Endothelial cell of umbilical vein (primary cell): ENCODE measurements at regions not wholly inside any gene's neighbourhood (a gene's known extent, or its start where the extent isn't known, plus 50 kb on each side); places are given as distances from the start of the nearest gene placed in this dataset.

ENCODE experiments used
- BruUV-seq: library from RNA; stranded (reverse); fragments of 400-500 nt; replicated peaks from 2 replicates; lab custom pipeline; 2021; lab: Mats Ljungman, UMichigan
- CTCF ChIA-PET: fragments of 300-600, 350-600 bp; sonication (Branson Sonifier 250); formaldehyde crosslinking; loops from one replicate; lab custom pipeline; 2021; ENCODE audit warnings: antibody characterized with exemption, inconsistent platforms; lab: Charles Lee
- POLR2A ChIA-PET: fragments of 300-600, 350-600 bp; sonication (Branson Sonifier 250); formaldehyde crosslinking; loops from one replicate; lab custom pipeline; 2021; ENCODE audit warnings: antibody characterized with exemption, inconsistent platforms; lab: Charles Lee
- DNase-seq: peaks from one replicate; pipeline ENCODE4 v3.0.0-alpha.2; 2011; ENCODE audit warnings: low read depth, low spot score
- FAIRE-seq: peaks from 2 replicates; lab custom pipeline; 2011; peaks lifted over from hg19 to GRCh38; lab: Jason Lieb, UNC
- H2AFZ ChIP-seq: 2 replicates; pipeline ENCODE4 v1.6.0; 2012; ENCODE audit warnings: low read depth, low read length, control low read depth, inconsistent platforms
- H3K27ac ChIP-seq: 2 replicates; pipeline ENCODE4 v1.5.1; 2011; ENCODE audit warnings: low read depth, mild to moderate bottlenecking, control low read depth, low read length, moderate library complexity; ENCODE audit not compliant: insufficient read depth
- H3K27me3 ChIP-seq, 2 experiments: 2 replicates each; pipeline versions ENCODE4 v1.6.0 to v1.6.1; 2011; ENCODE audit warnings: low read length in 2 of 2, mixed read lengths in 1 of 2; ENCODE audit not compliant: control insufficient read depth in 2 of 2, insufficient read depth in 2 of 2
- H3K36me3 ChIP-seq, 2 experiments: 2 replicates in 1 of 2; 3 replicates in 1 of 2; pipeline ENCODE4 v1.5.1; 2011; ENCODE audit warnings: low read length in 2 of 2, mild to moderate bottlenecking in 1 of 2, moderate library complexity in 1 of 2; ENCODE audit not compliant: control insufficient read depth in 2 of 2, insufficient read depth in 2 of 2; ENCODE audit errors: extremely low read depth in 1 of 2
- H3K4me1 ChIP-seq: 3 replicates; pipeline ENCODE4 v1.5.1; 2011; ENCODE audit warnings: mild to moderate bottlenecking, low read length; ENCODE audit not compliant: control insufficient read depth, insufficient read depth; ENCODE audit errors: extremely low read depth
- H3K4me2 ChIP-seq: 2 replicates; pipeline ENCODE4 v1.6.1; 2011; ENCODE audit warnings: low read length, control low read depth, mixed read lengths; ENCODE audit not compliant: insufficient read depth
- H3K4me3 ChIP-seq, 3 experiments: fragments of 200-600 bp in 1 of 3; sonication (generic), shearing (Covaris generic) in 1 of 3; replicated peaks in 1 of 3; 2 replicates each; pipeline ENCODE4 v1.5.1; 2011 to 2016; ENCODE audit warnings: control low read depth in 3 of 3, low read length in 3 of 3, mild to moderate bottlenecking in 2 of 3, inconsistent platforms in 1 of 3, low read depth in 1 of 3, moderate library complexity in 1 of 3; ENCODE audit not compliant: insufficient read depth in 1 of 3
- H3K79me2 ChIP-seq: 2 replicates; pipeline ENCODE4 v1.6.0; 2012; ENCODE audit warnings: low read length, inconsistent platforms; ENCODE audit not compliant: control insufficient read depth, insufficient read depth
- H3K9ac ChIP-seq: replicated peaks from 2 replicates; pipeline ENCODE3; 2011; ENCODE audit warnings: low read length, control low read depth; ENCODE audit not compliant: insufficient read depth; ENCODE audit errors: extremely low read depth
- H3K9me1 ChIP-seq: replicated peaks from 3 replicates; pipeline ENCODE4 v1.6.0; 2011; ENCODE audit warnings: mild to moderate bottlenecking, low read length; ENCODE audit not compliant: control insufficient read depth, insufficient read depth; ENCODE audit errors: extremely low read depth
- H3K9me3 ChIP-seq: replicated peaks from 2 replicates; pipeline ENCODE4 v1.5.1; 2012; ENCODE audit warnings: low read length, inconsistent platforms; ENCODE audit not compliant: control insufficient read depth, insufficient read depth
- H4K20me1 ChIP-seq: replicated peaks from 2 replicates; pipeline ENCODE3; 2011; ENCODE audit warnings: mild to moderate bottlenecking, low read length; ENCODE audit not compliant: control insufficient read depth, insufficient read depth; ENCODE audit errors: extremely low read depth
- EZH2 ChIP-seq: IDR thresholded peaks from 2 replicates; pipeline ENCODE4 v1.6.1; 2012; ENCODE audit warnings: borderline replicate concordance, low read depth, mild to moderate bottlenecking, moderate library complexity, low read length, inconsistent platforms; ENCODE audit not compliant: severe bottlenecking
- FOS ChIP-seq: IDR thresholded peaks from 2 replicates; pipeline ENCODE4 v1.6.1; 2011; ENCODE audit warnings: mild to moderate bottlenecking, low read length, moderate library complexity, borderline replicate concordance; ENCODE audit not compliant: insufficient read depth
- GATA2 ChIP-seq: IDR thresholded peaks from 2 replicates; pipeline ENCODE4 v1.7.0; 2011; ENCODE audit warnings: low read depth, mild to moderate bottlenecking, moderate library complexity, mixed read lengths, low read length; ENCODE audit not compliant: insufficient read length, insufficient read depth
- JUN ChIP-seq: IDR thresholded peaks from 2 replicates; pipeline ENCODE4 v1.6.1; 2011; ENCODE audit warnings: borderline replicate concordance, low read depth; ENCODE audit not compliant: insufficient read length, insufficient read depth
- MYC ChIP-seq: IDR thresholded peaks from one replicate; pipeline ENCODE4 v1.6.1; 2011; ENCODE audit warnings: mild to moderate bottlenecking, low read depth, low read length
- POLR2A ChIP-seq: IDR thresholded peaks from 2 replicates; pipeline ENCODE4 v1.6.1; 2012; ENCODE audit warnings: low read depth, mild to moderate bottlenecking, control low read depth, low read length
- POLR2AphosphoS5 ChIP-seq: IDR thresholded peaks from 2 replicates; pipeline ENCODE4 v1.6.1; 2012; ENCODE audit warnings: low read depth, mild to moderate bottlenecking, control low read depth, low read length, moderate library complexity; ENCODE audit not compliant: insufficient read depth
- dilution Hi-C: fragments of 300-500 bp; cut with MboI; formaldehyde crosslinking; loops from one replicate; pipeline ENCODE4 v1.15.0; 2019; ENCODE audit warnings: low sequenced_read_pairs; ENCODE audit not compliant: extremely low pct_ligation_motif_present
- intact Hi-C: fragments of 100-400 bp; cut with micrococcal nuclease; formaldehyde crosslinking; loops from one replicate; pipeline ENCODE4 v1.10.0; 2022
- TF ChIP-seq, protein P1 (sequence below), 2 donors: IDR thresholded peaks; 1 replicate in 1 of 2; 2 replicates in 1 of 2; pipeline ENCODE4 v1.5.1; 2011; ENCODE audit warnings: low read length in 2 of 2, mild to moderate bottlenecking in 2 of 2, moderate library complexity in 2 of 2, control low read depth in 1 of 2, inconsistent platforms in 1 of 2, low read depth in 1 of 2; ENCODE audit not compliant: insufficient read depth in 1 of 2; ENCODE audit errors: extremely low read depth in 1 of 2
- TF ChIP-seq, protein P2 (sequence below): IDR thresholded peaks from 2 replicates; pipeline ENCODE4 v1.6.1; 2011; ENCODE audit not compliant: insufficient read depth, insufficient read length

DNA sequence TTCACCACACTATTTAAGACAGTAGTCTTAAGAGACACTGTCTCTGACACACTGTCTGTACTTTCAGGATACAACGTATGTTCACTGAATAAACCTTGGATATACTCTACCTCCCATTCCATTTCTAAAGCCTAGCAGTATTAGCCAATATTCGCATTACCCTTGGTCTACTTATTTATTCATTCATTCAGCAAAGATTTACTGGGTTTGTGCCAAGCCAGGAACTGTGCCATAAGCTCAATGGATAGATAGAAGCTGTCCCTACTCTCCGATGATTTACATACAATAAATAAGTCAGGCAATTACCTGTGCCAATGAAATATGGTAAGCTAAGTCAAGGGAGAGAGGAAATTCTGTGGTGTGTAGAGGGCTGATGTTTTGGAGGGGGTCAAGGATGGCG lies 195.2 kb upstream of the RAB4A start:
- intact Hi-C loops (no loop called here), dilution Hi-C loops (no loop called here)
- no TSS peak for BruUV-seq
- no peak overlapping the region for H3K9ac ChIP-seq
- H2AFZ ChIP-seq: no peak overlapping the region
- H3K9me3 ChIP-seq: no peaks in the 10 kb centered on the region
- H3K36me3 ChIP-seq: no peaks in the 10 kb centered on the region
- no peaks in the 10 kb centered on the region for H3K4me1 ChIP-seq
- no peak overlapping the region for H3K4me3 ChIP-seq
- FAIRE-seq (no peak), DNase-seq (no peak)
- no peaks in the 10 kb centered on the region for H3K27me3 ChIP-seq
- no peak overlapping the region for H3K27ac ChIP-seq
- POLR2A ChIA-PET: no interaction called here
- TF ChIP-seq MYC: no peak
- no peak for TF ChIP-seq POLR2AphosphoS5
- TF ChIP-seq, protein P1, sequence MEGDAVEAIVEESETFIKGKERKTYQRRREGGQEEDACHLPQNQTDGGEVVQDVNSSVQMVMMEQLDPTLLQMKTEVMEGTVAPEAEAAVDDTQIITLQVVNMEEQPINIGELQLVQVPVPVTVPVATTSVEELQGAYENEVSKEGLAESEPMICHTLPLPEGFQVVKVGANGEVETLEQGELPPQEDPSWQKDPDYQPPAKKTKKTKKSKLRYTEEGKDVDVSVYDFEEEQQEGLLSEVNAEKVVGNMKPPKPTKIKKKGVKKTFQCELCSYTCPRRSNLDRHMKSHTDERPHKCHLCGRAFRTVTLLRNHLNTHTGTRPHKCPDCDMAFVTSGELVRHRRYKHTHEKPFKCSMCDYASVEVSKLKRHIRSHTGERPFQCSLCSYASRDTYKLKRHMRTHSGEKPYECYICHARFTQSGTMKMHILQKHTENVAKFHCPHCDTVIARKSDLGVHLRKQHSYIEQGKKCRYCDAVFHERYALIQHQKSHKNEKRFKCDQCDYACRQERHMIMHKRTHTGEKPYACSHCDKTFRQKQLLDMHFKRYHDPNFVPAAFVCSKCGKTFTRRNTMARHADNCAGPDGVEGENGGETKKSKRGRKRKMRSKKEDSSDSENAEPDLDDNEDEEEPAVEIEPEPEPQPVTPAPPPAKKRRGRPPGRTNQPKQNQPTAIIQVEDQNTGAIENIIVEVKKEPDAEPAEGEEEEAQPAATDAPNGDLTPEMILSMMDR (IDR thresholded peaks at IDR 0.05; ENCODE audit: extremely low read depth in 1 of 2, insufficient read depth in 1 of 2, low read depth in 1 of 2, low read length in 2 of 2): no peak
- TF ChIP-seq POLR2A: no peak
- TF ChIP-seq FOS: no peak
- TF ChIP-seq EZH2: no peak
- no peak for TF ChIP-seq GATA2
- no peak for TF ChIP-seq JUN
- TF ChIP-seq, protein P2, sequence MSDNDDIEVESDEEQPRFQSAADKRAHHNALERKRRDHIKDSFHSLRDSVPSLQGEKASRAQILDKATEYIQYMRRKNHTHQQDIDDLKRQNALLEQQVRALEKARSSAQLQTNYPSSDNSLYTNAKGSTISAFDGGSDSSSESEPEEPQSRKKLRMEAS: no peak
- no peak overlapping the region for H3K4me2 ChIP-seq
- no peaks in the 10 kb centered on the region for H3K9me1 ChIP-seq
- H4K20me1 ChIP-seq: no peaks in the 10 kb centered on the region
- H3K79me2 ChIP-seq: no peaks in the 10 kb centered on the region
- CTCF ChIA-PET: no interaction called here
